ENCODE measurements at regions not wholly inside any gene's neighbourhood (a gene's known extent, or its start where the extent isn't known, plus 50 kb on each side); places are given as distances from the start of the nearest gene placed in this dataset.

GRCh38 chr2:120830096-120830830 lies 94.6 kb downstream of the GLI2 start:
- TF ChIP-seq POLR2AphosphoS5 (IDR thresholded peaks at IDR 0.05; ENCODE audit: low read depth, low read length) (no peak), FOXP2 (optimal IDR thresholded peaks at IDR 0.05; ENCODE audit: borderline replicate concordance, extremely low read depth, extremely low read length, insufficient read depth) (no peak), SIN3A (IDR thresholded peaks at IDR 0.05; ENCODE audit: borderline replicate concordance, insufficient read depth, low read length) (no peak), TAF1 (IDR thresholded peaks at IDR 0.05; ENCODE audit: borderline replicate concordance, insufficient read depth, low read length) (no peak)
- TF ChIP-seq, protein P1, sequence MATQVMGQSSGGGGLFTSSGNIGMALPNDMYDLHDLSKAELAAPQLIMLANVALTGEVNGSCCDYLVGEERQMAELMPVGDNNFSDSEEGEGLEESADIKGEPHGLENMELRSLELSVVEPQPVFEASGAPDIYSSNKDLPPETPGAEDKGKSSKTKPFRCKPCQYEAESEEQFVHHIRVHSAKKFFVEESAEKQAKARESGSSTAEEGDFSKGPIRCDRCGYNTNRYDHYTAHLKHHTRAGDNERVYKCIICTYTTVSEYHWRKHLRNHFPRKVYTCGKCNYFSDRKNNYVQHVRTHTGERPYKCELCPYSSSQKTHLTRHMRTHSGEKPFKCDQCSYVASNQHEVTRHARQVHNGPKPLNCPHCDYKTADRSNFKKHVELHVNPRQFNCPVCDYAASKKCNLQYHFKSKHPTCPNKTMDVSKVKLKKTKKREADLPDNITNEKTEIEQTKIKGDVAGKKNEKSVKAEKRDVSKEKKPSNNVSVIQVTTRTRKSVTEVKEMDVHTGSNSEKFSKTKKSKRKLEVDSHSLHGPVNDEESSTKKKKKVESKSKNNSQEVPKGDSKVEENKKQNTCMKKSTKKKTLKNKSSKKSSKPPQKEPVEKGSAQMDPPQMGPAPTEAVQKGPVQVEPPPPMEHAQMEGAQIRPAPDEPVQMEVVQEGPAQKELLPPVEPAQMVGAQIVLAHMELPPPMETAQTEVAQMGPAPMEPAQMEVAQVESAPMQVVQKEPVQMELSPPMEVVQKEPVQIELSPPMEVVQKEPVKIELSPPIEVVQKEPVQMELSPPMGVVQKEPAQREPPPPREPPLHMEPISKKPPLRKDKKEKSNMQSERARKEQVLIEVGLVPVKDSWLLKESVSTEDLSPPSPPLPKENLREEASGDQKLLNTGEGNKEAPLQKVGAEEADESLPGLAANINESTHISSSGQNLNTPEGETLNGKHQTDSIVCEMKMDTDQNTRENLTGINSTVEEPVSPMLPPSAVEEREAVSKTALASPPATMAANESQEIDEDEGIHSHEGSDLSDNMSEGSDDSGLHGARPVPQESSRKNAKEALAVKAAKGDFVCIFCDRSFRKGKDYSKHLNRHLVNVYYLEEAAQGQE (IDR thresholded peaks at IDR 0.05; ENCODE audit: insufficient read depth in 1 of 2, low read depth in 2 of 2, low read length in 2 of 2), result no peak

GRCh38 chr2:120831086-120831485 lies 95.4 kb downstream of the GLI2 start:
- no peak for TF ChIP-seq SIN3A (IDR thresholded peaks at IDR 0.05; ENCODE audit: borderline replicate concordance, insufficient read depth, low read length)
- TF ChIP-seq TAF1 (IDR thresholded peaks at IDR 0.05; ENCODE audit: borderline replicate concordance, insufficient read depth, low read length), result no peak
- TF ChIP-seq, protein P1 (IDR thresholded peaks at IDR 0.05; ENCODE audit: insufficient read depth in 1 of 2, low read depth in 2 of 2, low read length in 2 of 2), result no peak
- no peak for TF ChIP-seq FOXP2 (optimal IDR thresholded peaks at IDR 0.05; ENCODE audit: borderline replicate concordance, extremely low read depth, extremely low read length, insufficient read depth)
- no peak for TF ChIP-seq POLR2AphosphoS5 (IDR thresholded peaks at IDR 0.05; ENCODE audit: low read depth, low read length)

GRCh38 chr2:120831891-120832290 lies 96.2 kb downstream of the GLI2 start:
- TF ChIP-seq, protein P1 (IDR thresholded peaks at IDR 0.05; ENCODE audit: insufficient read depth in 1 of 2, low read depth in 2 of 2, low read length in 2 of 2), result no peak
- no peak for TF ChIP-seq FOXP2 (optimal IDR thresholded peaks at IDR 0.05; ENCODE audit: borderline replicate concordance, extremely low read depth, extremely low read length, insufficient read depth)
- TF ChIP-seq POLR2AphosphoS5 (IDR thresholded peaks at IDR 0.05; ENCODE audit: low read depth, low read length), result no peak
- TF ChIP-seq TAF1 (IDR thresholded peaks at IDR 0.05; ENCODE audit: borderline replicate concordance, insufficient read depth, low read length), result no peak
- TF ChIP-seq SIN3A (IDR thresholded peaks at IDR 0.05; ENCODE audit: borderline replicate concordance, insufficient read depth, low read length), result no peak

DNA sequence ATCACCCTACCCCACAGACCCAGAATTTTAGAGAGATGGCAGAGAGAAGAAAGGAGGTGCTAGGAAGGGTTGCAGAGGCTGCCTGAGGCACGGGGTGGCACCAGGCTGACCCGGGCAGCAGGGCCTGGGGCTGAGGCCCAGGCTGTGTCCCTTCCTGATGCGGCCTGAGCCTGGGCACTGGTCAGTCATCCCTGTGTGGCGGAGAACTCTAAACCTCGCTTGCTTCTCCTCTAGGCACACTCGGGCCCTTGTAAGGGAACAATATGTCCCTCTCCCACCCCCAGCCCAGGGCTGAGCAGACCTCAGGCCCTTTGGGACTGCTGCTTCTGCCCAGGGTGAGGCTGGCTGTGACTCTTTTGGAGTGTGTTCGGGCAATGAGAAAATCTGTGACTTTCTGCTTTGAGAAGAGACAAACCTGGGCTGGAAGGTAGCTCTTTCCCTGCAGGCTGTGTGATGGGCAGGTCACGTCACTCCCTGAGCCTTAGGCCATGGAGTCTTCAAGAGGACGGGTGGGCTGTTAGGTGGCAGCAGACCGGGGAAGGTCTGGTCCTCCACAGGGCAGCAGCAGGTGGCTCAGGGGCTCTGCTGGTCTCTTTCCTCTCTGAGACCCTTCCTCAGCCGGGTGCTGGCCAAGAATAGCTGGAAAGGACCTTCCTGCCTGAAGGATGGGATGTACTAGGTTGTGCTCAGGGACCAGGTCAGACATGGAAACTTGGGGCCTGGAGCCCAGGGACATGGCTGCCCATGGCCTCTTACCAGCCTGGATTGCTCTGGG lies 96.8 kb downstream of the GLI2 start:
- TF ChIP-seq SIN3A (IDR thresholded peaks at IDR 0.05; ENCODE audit: borderline replicate concordance, insufficient read depth, low read length), result no peak
- TF ChIP-seq TAF1 (IDR thresholded peaks at IDR 0.05; ENCODE audit: borderline replicate concordance, insufficient read depth, low read length), result no peak
- TF ChIP-seq POLR2AphosphoS5 (IDR thresholded peaks at IDR 0.05; ENCODE audit: low read depth, low read length), result no peak

GRCh38 chr2:120833127-120833675 lies 97.5 kb downstream of the GLI2 start:
- TF ChIP-seq FOXP2 (optimal IDR thresholded peaks at IDR 0.05; ENCODE audit: borderline replicate concordance, extremely low read depth, extremely low read length, insufficient read depth) (no peak), POLR2AphosphoS5 (IDR thresholded peaks at IDR 0.05; ENCODE audit: low read depth, low read length) (no peak), TAF1 (IDR thresholded peaks at IDR 0.05; ENCODE audit: borderline replicate concordance, insufficient read depth, low read length) (no peak), SIN3A (IDR thresholded peaks at IDR 0.05; ENCODE audit: borderline replicate concordance, insufficient read depth, low read length) (no peak)
- TF ChIP-seq, protein P1 (IDR thresholded peaks at IDR 0.05; ENCODE audit: insufficient read depth in 1 of 2, low read depth in 2 of 2, low read length in 2 of 2), result no peak
